Erythroblast (primary cell): ENCODE measurements at regions not wholly inside any gene's neighbourhood (a gene's known extent, or its start where the extent isn't known, plus 50 kb on each side); places are given as distances from the start of the nearest gene placed in this dataset.

Experiments
- GATA1 ChIP-seq: IDR thresholded peaks from 2 replicates; pipeline ENCODE4 v1.6.1; 2011; ENCODE audit warnings: low read depth, mild to moderate bottlenecking, control low read depth, low read length, moderate library complexity
- POLR2A ChIP-seq: IDR thresholded peaks from 2 replicates; pipeline ENCODE4 v1.6.1; 2011; ENCODE audit warnings: mild to moderate bottlenecking, low read length

- TF ChIP-seq POLR2A (no peak), GATA1 (no peak)
Observed at GRCh38 chr14:61174441-61174891, 106.7 kb downstream of the TMEM30B start.
